ENCODE measurements at regions not wholly inside any gene's neighbourhood (a gene's known extent, or its start where the extent isn't known, plus 50 kb on each side); places are given as distances from the start of the nearest gene placed in this dataset.

- TF ChIP-seq CTCF (IDR thresholded peaks at IDR 0.05; ENCODE audit: low read length) (no peak), EZH2phosphoT487 (IDR thresholded peaks at IDR 0.05; ENCODE audit: low read length) (no peak)
These were observed 1012.3 kb upstream of the PHF14 start for GRCh38 chr7:9961161-9961922.

All from MM.1S (cell line).